AG04450 (cell line): ENCODE measurements at regions not wholly inside any gene's neighbourhood (a gene's known extent, or its start where the extent isn't known, plus 50 kb on each side); places are given as distances from the start of the nearest gene placed in this dataset.

ENCODE experiments used
- CTCF ChIA-PET: fragments of 300-600, 350-600 bp; formaldehyde crosslinking; extraction: SDS; loops from one replicate; lab custom pipeline; 2022; ENCODE audit warnings: antibody characterized with exemption, inconsistent platforms; lab: Charles Lee
- POLR2A ChIA-PET: fragments of 350-600 bp; formaldehyde crosslinking; extraction: SDS; loops from one replicate; lab custom pipeline; 2021; ENCODE audit warnings: antibody characterized with exemption, inconsistent platforms; lab: Yijun Ruan, JAX
- DNase-seq: peaks from one replicate; pipeline ENCODE4 v3.0.0-alpha.2; 2011; ENCODE audit warnings: low read depth, low spot score
- H3K27ac ChIP-seq: one replicate; pipeline ENCODE4 v1.5.1; 2012; ENCODE audit warnings: low read depth, low read length, control low read depth
- H3K27me3 ChIP-seq: one replicate; pipeline ENCODE4 v1.6.0; 2012; ENCODE audit warnings: low read length; ENCODE audit not compliant: control insufficient read depth, insufficient read depth
- H3K4me3 ChIP-seq: 2 replicates; pipeline ENCODE4 v1.5.1; 2011; ENCODE audit warnings: mild to moderate bottlenecking, low read depth, low read length, control low read depth
- H3K9me3 ChIP-seq: 2 replicates; pipeline ENCODE4 v1.5.1; 2012; ENCODE audit warnings: low read length; ENCODE audit not compliant: control insufficient read depth, insufficient read depth
- TF ChIP-seq, protein P1 (sequence below): IDR thresholded peaks from 2 replicates; pipeline ENCODE4 v1.5.1; 2011; ENCODE audit warnings: low read depth, low read length, control low read depth, inconsistent platforms

DNA sequence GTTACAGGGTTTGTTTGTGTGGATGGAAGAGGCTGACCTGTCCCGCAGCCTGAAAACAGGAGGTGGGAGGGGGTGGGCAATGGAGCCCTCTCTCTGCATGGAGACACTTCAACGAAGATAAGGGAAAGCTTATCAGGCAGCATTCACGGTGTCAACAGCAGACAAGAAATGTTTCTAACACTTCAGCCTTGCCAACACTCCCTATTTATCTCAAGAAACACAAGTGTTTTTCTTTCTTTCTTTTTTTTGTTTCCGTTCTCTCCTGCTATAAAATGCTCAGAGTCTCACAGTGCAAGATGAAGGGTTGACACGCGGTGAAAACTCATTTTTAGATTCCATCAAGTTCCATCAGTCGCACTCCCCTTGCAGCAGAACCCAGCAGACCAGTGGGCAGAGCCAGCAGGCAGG is 594.4 kb downstream of the MATN1 start:
- ChIA-PET CTCF (no interaction called here), POLR2A (interaction anchor here (0.6 kb wide), 1 partner anchor 819 kb away, joined by 5 read pairs; no protein-coding TSS in a partner anchor)
- no peaks in the 10 kb centered on the region for H3K9me3 ChIP-seq
- peaks cover 5% of the 10 kb centered on the region for H3K27me3 ChIP-seq
- H3K4me3 ChIP-seq: no peak overlapping the region
- TF ChIP-seq, protein P1, sequence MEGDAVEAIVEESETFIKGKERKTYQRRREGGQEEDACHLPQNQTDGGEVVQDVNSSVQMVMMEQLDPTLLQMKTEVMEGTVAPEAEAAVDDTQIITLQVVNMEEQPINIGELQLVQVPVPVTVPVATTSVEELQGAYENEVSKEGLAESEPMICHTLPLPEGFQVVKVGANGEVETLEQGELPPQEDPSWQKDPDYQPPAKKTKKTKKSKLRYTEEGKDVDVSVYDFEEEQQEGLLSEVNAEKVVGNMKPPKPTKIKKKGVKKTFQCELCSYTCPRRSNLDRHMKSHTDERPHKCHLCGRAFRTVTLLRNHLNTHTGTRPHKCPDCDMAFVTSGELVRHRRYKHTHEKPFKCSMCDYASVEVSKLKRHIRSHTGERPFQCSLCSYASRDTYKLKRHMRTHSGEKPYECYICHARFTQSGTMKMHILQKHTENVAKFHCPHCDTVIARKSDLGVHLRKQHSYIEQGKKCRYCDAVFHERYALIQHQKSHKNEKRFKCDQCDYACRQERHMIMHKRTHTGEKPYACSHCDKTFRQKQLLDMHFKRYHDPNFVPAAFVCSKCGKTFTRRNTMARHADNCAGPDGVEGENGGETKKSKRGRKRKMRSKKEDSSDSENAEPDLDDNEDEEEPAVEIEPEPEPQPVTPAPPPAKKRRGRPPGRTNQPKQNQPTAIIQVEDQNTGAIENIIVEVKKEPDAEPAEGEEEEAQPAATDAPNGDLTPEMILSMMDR: no peak
- DNase-seq: no peak
- no peak overlapping the region for H3K27ac ChIP-seq

DNA sequence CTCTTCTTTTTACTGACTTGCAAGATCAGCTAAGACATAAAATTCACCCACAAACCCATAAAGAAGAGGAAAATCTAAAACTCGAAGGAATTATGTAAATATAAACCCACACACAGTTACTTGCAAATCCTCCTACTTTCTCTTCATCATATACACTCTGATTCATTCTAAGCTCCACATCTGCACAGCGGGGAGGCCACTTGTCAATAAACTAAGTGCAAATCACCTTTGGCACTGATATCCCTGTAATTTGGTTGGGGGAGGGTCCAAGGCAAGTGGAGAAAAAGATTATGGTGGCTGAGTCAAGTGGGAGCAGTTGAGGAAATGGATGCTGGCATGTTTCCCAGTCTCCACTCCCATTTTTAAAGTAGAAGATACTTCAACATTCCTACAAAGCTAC is 596.5 kb downstream of the MATN1 start:
- no peaks in the 10 kb centered on the region for H3K9me3 ChIP-seq

DNA sequence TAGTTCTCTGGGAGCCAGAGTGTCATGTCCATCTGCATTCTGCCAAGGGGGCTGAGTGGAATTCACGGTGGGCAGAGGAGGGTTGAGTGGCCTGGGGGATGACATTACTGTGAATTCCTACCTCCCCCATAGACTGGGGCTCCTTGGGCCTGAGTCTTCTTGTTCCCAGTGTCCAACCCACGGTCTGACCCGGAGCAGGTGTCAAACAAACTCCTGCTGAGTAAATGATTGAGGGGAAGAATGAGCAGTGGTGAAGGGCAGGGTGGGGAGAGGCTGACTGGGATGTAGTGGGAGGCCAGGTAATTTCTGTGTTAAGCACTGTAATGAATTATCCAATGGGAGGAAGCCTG is 597.6 kb downstream of the MATN1 start:
- no peak for DNase-seq
- no peak overlapping the region for H3K27ac ChIP-seq
- H3K9me3 ChIP-seq: no peaks in the 10 kb centered on the region
- POLR2A ChIA-PET: no interaction called here
- H3K27me3 ChIP-seq: peaks cover 2% of the 10 kb centered on the region
- TF ChIP-seq, protein P1: no peak
- no peak overlapping the region for H3K4me3 ChIP-seq
- CTCF ChIA-PET: no interaction called here

More for the DNA sequence above, 596.5 kb downstream of the MATN1 start:
- Histone ChIP-seq H3K27me3 (peaks cover 2% of the 10 kb centered on the region), H3K4me3 (no peak overlapping the region), H3K27ac (no peak overlapping the region)
- POLR2A ChIA-PET: no interaction called here
- DNase-seq: no peak
- CTCF ChIA-PET: no interaction called here
- TF ChIP-seq, protein P1: no peak

DNA sequence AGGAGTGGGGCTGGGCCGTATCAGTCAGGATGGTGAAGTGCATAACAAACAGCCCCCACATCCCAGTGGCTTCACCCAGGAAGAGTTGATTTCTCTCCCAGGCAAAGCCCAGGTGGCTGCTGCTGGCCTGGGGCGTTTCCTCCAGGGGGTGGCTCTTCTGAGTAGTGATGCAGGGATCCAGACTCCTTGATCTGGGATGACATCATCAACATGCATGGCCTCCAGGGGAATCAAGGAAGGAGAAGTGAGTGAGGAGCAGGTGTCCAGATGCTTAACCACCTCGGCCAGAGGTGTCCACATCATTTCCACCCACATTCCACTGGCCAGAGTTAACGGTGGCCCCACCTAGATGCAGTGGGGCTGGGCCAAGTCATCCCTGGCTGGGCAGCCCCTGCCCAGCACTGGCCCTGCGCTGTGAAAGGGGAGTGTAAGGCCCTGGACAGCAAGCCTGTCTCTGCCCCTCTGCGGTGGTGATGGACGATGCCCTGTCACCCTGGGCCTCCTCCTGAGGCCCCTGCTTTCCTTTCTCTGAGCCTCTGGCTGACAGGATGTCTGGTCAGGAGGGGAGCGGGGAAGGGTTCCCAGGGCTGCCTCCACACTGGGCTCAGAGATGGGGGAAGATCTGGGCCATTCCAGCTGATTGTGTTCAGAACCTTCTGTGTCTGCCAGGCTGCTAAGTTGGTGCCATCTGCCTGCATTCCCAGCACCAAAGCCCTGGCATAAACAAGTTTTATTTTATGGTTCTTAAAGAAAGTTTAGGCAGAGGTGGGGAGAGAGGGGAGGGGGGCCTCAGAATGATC is 598.2 kb downstream of the MATN1 start:
- Histone ChIP-seq H3K27me3 (peaks cover 2% of the 10 kb centered on the region), H3K4me3 (no peak overlapping the region), H3K27ac (no peak overlapping the region), H3K9me3 (no peaks in the 10 kb centered on the region)
- ChIA-PET CTCF (no interaction called here), POLR2A (no interaction called here)
- DNase-seq: no peak
- TF ChIP-seq, protein P1: no peak

DNA sequence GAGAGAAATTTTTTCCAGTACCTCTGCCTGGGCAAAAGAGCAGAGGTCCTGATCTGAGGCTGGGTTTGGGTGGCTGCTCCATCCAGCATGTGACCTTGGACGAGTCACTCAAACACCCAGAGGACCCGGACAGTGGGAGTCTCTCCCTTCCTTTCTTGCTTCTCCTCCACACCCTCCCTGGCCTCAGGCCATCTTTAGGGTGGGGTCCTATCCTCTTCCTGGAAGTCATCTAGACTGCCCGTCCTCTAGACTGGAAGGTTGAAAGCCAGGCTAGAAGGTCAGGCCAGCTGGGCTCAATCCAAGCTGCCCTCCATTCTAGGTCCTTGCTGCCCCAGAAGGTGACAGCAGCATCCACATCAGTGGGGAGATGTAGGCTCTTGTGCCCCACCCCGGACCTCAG is 599.5 kb downstream of the MATN1 start:
- DNase-seq: no peak
- Histone ChIP-seq H3K27me3 (peaks cover under 1% of the 10 kb centered on the region), H3K9me3 (no peaks in the 10 kb centered on the region), H3K27ac (no peak overlapping the region), H3K4me3 (no peak overlapping the region)
- POLR2A ChIA-PET: no interaction called here
- CTCF ChIA-PET: no interaction called here
- TF ChIP-seq, protein P1: no peak
